Kidney (tissue), 13 donors: ENCODE measurements at regions not wholly inside any gene's neighbourhood (a gene's known extent, or its start where the extent isn't known, plus 50 kb on each side); places are given as distances from the start of the nearest gene placed in this dataset.

ENCODE experiments used
- DNase-seq, 5 donors: peaks; one replicate each; pipeline ENCODE4 v3.0.0-alpha.2; 2013 to 2020
- FAIRE-seq: peaks from 2 replicates; lab custom pipeline; 2012; peaks lifted over from hg19 to GRCh38; lab: Jason Lieb, UNC
- H3K27ac ChIP-seq, 2 donors: one replicate each; pipeline ENCODE4 v1.7.0; 2013; ENCODE audit warnings: low read depth in 2 of 2, low read length in 2 of 2, inconsistent platforms in 1 of 2
- H3K27me3 ChIP-seq: one replicate; pipeline ENCODE4 v1.7.1; 2013; ENCODE audit warnings: low read length, inconsistent platforms; ENCODE audit not compliant: control insufficient read depth, insufficient read depth
- H3K36me3 ChIP-seq, 3 donors: one replicate each; pipeline versions ENCODE4 v1.7.0 to v1.7.1; 2013; ENCODE audit warnings: low read length in 3 of 3, control low read depth in 1 of 3, inconsistent platforms in 1 of 3; ENCODE audit not compliant: insufficient read depth in 3 of 3, control insufficient read depth in 2 of 3
- H3K4me1 ChIP-seq, 3 donors: one replicate each; pipeline versions ENCODE4 v1.7.0 to v1.7.1; 2013; ENCODE audit warnings: low read length in 3 of 3, inconsistent platforms in 1 of 3, low read depth in 1 of 3; ENCODE audit not compliant: control insufficient read depth in 2 of 3, insufficient read depth in 2 of 3
- H3K4me3 ChIP-seq, 3 donors: one replicate each; pipeline versions ENCODE4 v1.7.0 to v1.8.1; 2013; ENCODE audit warnings: low read length in 3 of 3, control low read depth in 1 of 3, inconsistent platforms in 1 of 3
- H3K9ac ChIP-seq, 3 donors: one replicate each; pipeline versions ENCODE4 v1.7.0 to v1.7.1; 2013; ENCODE audit warnings: low read length in 3 of 3, control low read depth in 1 of 3, inconsistent platforms in 1 of 3
- H3K9me3 ChIP-seq, 3 donors: one replicate each; pipeline versions ENCODE4 v1.7.0 to v1.7.1; 2013; ENCODE audit warnings: low read length in 3 of 3, control low read depth in 1 of 3, inconsistent platforms in 1 of 3; ENCODE audit not compliant: control insufficient read depth in 2 of 3, insufficient read depth in 1 of 3
- intact Hi-C: fragments of 100-400 bp; cut with DNase I; formaldehyde crosslinking; loops from one replicate; pipeline ENCODE4 v1.11.1; 2022
- TF ChIP-seq, protein P1 (sequence below): IDR thresholded peaks from 3 replicates; pipeline ENCODE4 v1.5.1; 2012; ENCODE audit warnings: mild to moderate bottlenecking, moderate library complexity, borderline replicate concordance; ENCODE audit not compliant: insufficient read depth; ENCODE audit errors: extremely low read depth
- donor health status: control.
- donor health status: control.
- donor health status: control.
- donor health status: control.
- donor health status: control.
- donor health status: DM: yes; HTN: yes; CAD: no.
- donor health status: Normal renal cell carcinoma (clear cell type).

DNA sequence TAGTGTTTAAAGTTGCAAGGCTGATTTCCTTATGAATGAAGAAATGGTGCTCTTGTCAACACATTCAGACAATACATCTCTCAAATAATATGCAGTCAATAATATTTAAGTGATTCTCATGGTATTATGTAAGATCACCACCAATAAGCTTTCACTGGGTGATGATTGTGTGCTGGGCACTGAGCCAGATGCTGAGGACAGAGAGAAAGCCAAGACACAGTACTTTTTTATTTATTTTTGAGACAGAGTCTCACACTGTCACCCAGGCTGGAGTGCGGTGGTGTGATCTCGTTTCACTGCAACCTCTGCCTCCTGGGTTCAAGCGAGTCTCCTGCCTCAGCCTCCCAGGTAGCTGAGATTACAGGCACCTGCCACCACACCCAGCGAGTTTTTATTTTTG lies 130.6 kb upstream of the LSM8 start:
- no peak for FAIRE-seq
- TF ChIP-seq, protein P1, sequence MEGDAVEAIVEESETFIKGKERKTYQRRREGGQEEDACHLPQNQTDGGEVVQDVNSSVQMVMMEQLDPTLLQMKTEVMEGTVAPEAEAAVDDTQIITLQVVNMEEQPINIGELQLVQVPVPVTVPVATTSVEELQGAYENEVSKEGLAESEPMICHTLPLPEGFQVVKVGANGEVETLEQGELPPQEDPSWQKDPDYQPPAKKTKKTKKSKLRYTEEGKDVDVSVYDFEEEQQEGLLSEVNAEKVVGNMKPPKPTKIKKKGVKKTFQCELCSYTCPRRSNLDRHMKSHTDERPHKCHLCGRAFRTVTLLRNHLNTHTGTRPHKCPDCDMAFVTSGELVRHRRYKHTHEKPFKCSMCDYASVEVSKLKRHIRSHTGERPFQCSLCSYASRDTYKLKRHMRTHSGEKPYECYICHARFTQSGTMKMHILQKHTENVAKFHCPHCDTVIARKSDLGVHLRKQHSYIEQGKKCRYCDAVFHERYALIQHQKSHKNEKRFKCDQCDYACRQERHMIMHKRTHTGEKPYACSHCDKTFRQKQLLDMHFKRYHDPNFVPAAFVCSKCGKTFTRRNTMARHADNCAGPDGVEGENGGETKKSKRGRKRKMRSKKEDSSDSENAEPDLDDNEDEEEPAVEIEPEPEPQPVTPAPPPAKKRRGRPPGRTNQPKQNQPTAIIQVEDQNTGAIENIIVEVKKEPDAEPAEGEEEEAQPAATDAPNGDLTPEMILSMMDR: no peak
- no peak for DNase-seq

DNA sequence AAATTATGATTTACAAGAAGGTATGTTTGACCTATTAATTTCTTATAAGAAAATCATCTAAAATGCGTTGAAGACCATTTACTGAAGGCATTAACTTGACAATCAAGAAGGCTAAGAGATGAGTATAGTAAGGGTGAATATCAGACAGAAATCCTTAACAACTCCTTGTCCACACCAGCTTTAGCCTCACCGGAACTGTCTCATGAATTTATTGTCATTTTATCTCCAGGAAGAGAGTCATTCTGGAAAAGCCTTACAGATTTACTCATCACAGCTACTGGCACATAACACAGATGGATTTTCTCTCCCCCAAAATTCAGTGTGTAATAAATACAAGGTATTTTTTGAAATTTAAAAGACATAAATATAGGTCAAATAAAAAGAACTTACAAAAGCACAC lies 129.4 kb upstream of the LSM8 start:
- Histone ChIP-seq H3K27me3 (no peaks in the 10 kb centered on the region), H3K9me3 (no peaks in the 10 kb centered on the region), H3K36me3 (no peaks in the 10 kb centered on the region), H3K27ac (no peak overlapping the region), H3K9ac (no peak overlapping the region), H3K4me1 (no peaks in the 10 kb centered on the region), H3K4me3 (no peak overlapping the region)
- FAIRE-seq (no peak), DNase-seq (no peak)
- TF ChIP-seq, protein P1: no peak
- intact Hi-C loops: no loop called here

More for the DNA sequence above, 130.6 kb upstream of the LSM8 start:
- no peak overlapping the region for H3K27ac ChIP-seq
- no peak overlapping the region for H3K9ac ChIP-seq
- no peaks in the 10 kb centered on the region for H3K9me3 ChIP-seq
- no peaks in the 10 kb centered on the region for H3K4me1 ChIP-seq
- no peaks in the 10 kb centered on the region for H3K36me3 ChIP-seq
- no peaks in the 10 kb centered on the region for H3K27me3 ChIP-seq
- intact Hi-C loops: no loop called here
- no peak overlapping the region for H3K4me3 ChIP-seq

DNA sequence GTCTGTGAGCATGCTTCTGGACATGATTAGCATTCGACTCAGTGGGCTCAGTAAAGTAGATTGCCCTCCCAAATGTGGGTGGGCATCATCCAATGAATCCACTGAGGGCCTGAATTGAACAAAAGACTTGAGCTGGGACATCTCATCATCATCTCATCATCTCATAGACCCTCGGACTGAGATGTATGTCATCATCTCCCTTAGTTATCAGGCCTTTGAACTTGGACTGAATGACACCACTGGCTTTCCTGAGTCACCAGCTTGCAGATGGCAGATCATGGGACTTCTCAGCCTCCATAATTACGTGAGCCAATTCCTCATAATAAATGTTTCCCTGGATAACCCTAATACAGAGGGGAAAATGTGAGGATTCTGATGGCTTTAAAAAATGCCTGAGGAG lies 128.3 kb upstream of the LSM8 start:
- H3K27ac ChIP-seq: no peak overlapping the region
- no peak overlapping the region for H3K9ac ChIP-seq
- TF ChIP-seq, protein P1: no peak
- H3K36me3 ChIP-seq: no peaks in the 10 kb centered on the region
- no peak overlapping the region for H3K4me3 ChIP-seq
- no peaks in the 10 kb centered on the region for H3K27me3 ChIP-seq
- no peaks in the 10 kb centered on the region for H3K9me3 ChIP-seq
- no peak for FAIRE-seq
- no peak for DNase-seq
- intact Hi-C loops: no loop called here
- H3K4me1 ChIP-seq: no peaks in the 10 kb centered on the region

DNA sequence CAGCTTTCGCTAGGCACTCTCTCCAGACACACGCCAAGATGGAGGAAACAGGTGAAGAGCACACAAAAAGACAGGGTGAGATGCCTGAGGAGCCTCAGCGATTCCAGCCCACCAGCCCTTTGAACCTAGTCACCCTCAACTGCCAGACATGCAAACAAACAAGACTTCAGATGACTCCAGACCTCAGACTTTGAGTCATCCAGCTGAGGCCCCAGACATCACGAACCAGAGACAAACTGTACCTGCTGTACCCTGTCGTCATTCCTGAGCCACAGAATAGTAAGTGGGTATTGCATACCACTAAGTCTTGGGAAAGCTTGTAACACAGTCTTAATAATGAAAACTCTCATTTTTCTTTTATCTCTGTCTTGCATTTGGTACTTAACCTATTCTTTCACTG lies 126.6 kb upstream of the LSM8 start:
- Histone ChIP-seq H3K27me3 (no peaks in the 10 kb centered on the region), H3K9ac (no peak overlapping the region), H3K4me1 (no peaks in the 10 kb centered on the region), H3K27ac (no peak overlapping the region), H3K36me3 (no peaks in the 10 kb centered on the region), H3K9me3 (no peaks in the 10 kb centered on the region), H3K4me3 (no peak overlapping the region)
- intact Hi-C loops: no loop called here
- TF ChIP-seq, protein P1: no peak
- DNase-seq: no peak
- no peak for FAIRE-seq
